ENCODE measurements at regions not wholly inside any gene's neighbourhood (a gene's known extent, or its start where the extent isn't known, plus 50 kb on each side); places are given as distances from the start of the nearest gene placed in this dataset.

GRCh38 chr1:164932580-164932979 lies 373.6 kb downstream of the PBX1 start:
- no peak for TF ChIP-seq CTCF (IDR thresholded peaks at IDR 0.05; ENCODE audit: low read depth, low read length, missing control alignments)
- H3K4me3 ChIP-seq (ENCODE audit: low read depth, low read length) = no peak overlapping the region
- no peak for DNase-seq (ENCODE audit: low read depth)

GRCh38 chr1:164930833-164931232 lies 371.8 kb downstream of the PBX1 start:
- no peak for TF ChIP-seq CTCF (IDR thresholded peaks at IDR 0.05; ENCODE audit: low read depth, low read length, missing control alignments)
- H3K4me3 ChIP-seq (ENCODE audit: low read depth, low read length) = no peak overlapping the region
- no peak for DNase-seq (ENCODE audit: low read depth)

GRCh38 chr1:164930241-164930640 lies 371.3 kb downstream of the PBX1 start:
- H3K4me3 ChIP-seq (ENCODE audit: low read depth, low read length) = no peak overlapping the region
- no peak for DNase-seq (ENCODE audit: low read depth)
- no peak for TF ChIP-seq CTCF (IDR thresholded peaks at IDR 0.05; ENCODE audit: low read depth, low read length, missing control alignments)

- TF ChIP-seq CTCF (IDR thresholded peaks at IDR 0.05; ENCODE audit: low read depth, low read length, missing control alignments) = no peak
- H3K4me3 ChIP-seq (ENCODE audit: low read depth, low read length) = no peak overlapping the region
- no peak for DNase-seq (ENCODE audit: low read depth)
Measured at GRCh38 chr1:164928232-164928812, 369.3 kb downstream of the PBX1 start.

GRCh38 chr1:164926107-164926506 lies 367.1 kb downstream of the PBX1 start:
- no peak for DNase-seq (ENCODE audit: low read depth)

GRCh38 chr1:164922585-164922984 lies 363.6 kb downstream of the PBX1 start:
- DNase-seq (ENCODE audit: low read depth) = no peak
- TF ChIP-seq CTCF (IDR thresholded peaks at IDR 0.05; ENCODE audit: low read depth, low read length, missing control alignments) = no peak
- no peak overlapping the region for H3K4me3 ChIP-seq (ENCODE audit: low read depth, low read length)

More at GRCh38 chr1:164926107-164926506, 367.1 kb downstream of the PBX1 start:
- H3K4me3 ChIP-seq (ENCODE audit: low read depth, low read length) = no peak overlapping the region
- TF ChIP-seq CTCF (IDR thresholded peaks at IDR 0.05; ENCODE audit: low read depth, low read length, missing control alignments) = no peak

GRCh38 chr1:164921493-164921892 lies 362.5 kb downstream of the PBX1 start:
- no peak for DNase-seq (ENCODE audit: low read depth)
- TF ChIP-seq CTCF (IDR thresholded peaks at IDR 0.05; ENCODE audit: low read depth, low read length, missing control alignments) = no peak
- no peak overlapping the region for H3K4me3 ChIP-seq (ENCODE audit: low read depth, low read length)
